ENCODE measurements at regions not wholly inside any gene's neighbourhood (a gene's known extent, or its start where the extent isn't known, plus 50 kb on each side); places are given as distances from the start of the nearest gene placed in this dataset.

GRCh38 chr6:122180132-122180531, 219.3 kb upstream of the HSF2 start:
- Histone ChIP-seq H3K79me2 (ENCODE audit: control insufficient read depth, insufficient read depth, low read length) (no peaks in the 10 kb centered on the region), H3K27me3 (replicated peaks in 1 of 2; ENCODE audit: control insufficient read depth in 2 of 2, insufficient read depth in 2 of 2, low read length in 1 of 2) (no peaks in the 10 kb centered on the region), H3K36me3 (ENCODE audit: control insufficient read depth in 2 of 2, insufficient read depth in 2 of 2, low read length in 1 of 2) (no peaks in the 10 kb centered on the region), H3K4me2 (ENCODE audit: control insufficient read depth, insufficient read depth) (no peak overlapping the region), H3K4me1 (ENCODE audit: control insufficient read depth, insufficient read depth, low read length) (no peaks in the 10 kb centered on the region), H3K27ac (ENCODE audit: control insufficient read depth, insufficient read depth) (no peak overlapping the region), H3K4me3 (no peak overlapping the region), H3K9me3 (replicated peaks; ENCODE audit: control insufficient read depth, insufficient read depth, low read length) (no peaks in the 10 kb centered on the region), H2AFZ (ENCODE audit: control insufficient read depth, low read depth, low read length) (no peak overlapping the region), H3K9ac (ENCODE audit: control insufficient read depth, insufficient read depth, low read length) (no peak overlapping the region), H4K20me1 (ENCODE audit: control insufficient read depth, insufficient read depth) (no peaks in the 10 kb centered on the region)
- FAIRE-seq (no peak), DNase-seq (ENCODE audit: low read depth, low spot score) (no peak), ATAC-seq (no peak)
- 0% methylated on average over 1 of the region's 1 CpG for WGBS (ENCODE audit: insufficient coverage, insufficient replicate concordance, low lambda C conversion rate, missing lambda C conversion rate)
- intact Hi-C loops (cut with micrococcal nuclease; ENCODE audit: unreplicated experiment) (no loop called here), in situ Hi-C loops (cut with MboI) (no loop called here)
- TF ChIP-seq ATF2 (IDR thresholded peaks at IDR 0.05; ENCODE audit: low read length) (no peak), HDAC6 (IDR thresholded peaks at IDR 0.05; ENCODE audit: unreplicated experiment) (no peak), DPF2 (IDR thresholded peaks at IDR 0.05) (no peak), NFYB (IDR thresholded peaks at IDR 0.05; ENCODE audit: insufficient read depth, low read depth, low read length) (no peak), CREM (IDR thresholded peaks at IDR 0.05; ENCODE audit: low read depth) (no peak), ZSCAN29 (IDR thresholded peaks at IDR 0.05) (no peak), NR2C1 (IDR thresholded peaks at IDR 0.05) (no peak), CHD1 (IDR thresholded peaks at IDR 0.05; ENCODE audit: low read depth, low read length) (no peak), PAX8 (IDR thresholded peaks at IDR 0.05) (no peak), TARDBP (IDR thresholded peaks at IDR 0.05; ENCODE audit: borderline replicate concordance) (no peak), CHD2 (IDR thresholded peaks at IDR 0.05; ENCODE audit: borderline replicate concordance, low read depth, low read length) (no peak), NFXL1 (IDR thresholded peaks at IDR 0.05; ENCODE audit: borderline replicate concordance) (no peak), MXI1 (IDR thresholded peaks at IDR 0.05; ENCODE audit: low read depth, low read length) (no peak)
- TF ChIP-seq, protein P1, sequence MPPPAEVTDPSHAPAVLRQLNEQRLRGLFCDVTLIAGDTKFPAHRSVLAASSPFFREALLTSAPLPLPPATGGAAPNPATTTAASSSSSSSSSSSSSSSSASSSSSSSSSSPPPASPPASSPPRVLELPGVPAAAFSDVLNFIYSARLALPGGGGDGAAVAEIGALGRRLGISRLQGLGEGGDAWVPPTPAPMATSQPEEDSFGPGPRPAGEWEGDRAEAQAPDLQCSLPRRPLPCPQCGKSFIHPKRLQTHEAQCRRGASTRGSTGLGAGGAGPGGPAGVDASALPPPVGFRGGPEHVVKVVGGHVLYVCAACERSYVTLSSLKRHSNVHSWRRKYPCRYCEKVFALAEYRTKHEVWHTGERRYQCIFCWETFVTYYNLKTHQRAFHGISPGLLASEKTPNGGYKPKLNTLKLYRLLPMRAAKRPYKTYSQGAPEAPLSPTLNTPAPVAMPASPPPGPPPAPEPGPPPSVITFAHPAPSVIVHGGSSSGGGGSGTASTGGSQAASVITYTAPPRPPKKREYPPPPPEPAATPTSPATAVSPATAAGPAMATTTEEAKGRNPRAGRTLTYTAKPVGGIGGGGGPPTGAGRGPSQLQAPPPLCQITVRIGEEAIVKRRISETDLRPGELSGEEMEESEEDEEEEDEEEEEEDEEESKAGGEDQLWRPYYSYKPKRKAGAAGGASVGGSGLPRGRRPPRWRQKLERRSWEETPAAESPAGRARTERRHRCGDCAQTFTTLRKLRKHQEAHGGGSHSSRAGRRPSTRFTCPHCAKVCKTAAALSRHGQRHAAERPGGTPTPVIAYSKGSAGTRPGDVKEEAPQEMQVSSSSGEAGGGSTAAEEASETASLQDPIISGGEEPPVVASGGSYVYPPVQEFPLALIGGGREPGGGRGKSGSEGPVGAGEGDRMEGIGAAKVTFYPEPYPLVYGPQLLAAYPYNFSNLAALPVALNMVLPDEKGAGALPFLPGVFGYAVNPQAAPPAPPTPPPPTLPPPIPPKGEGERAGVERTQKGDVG (CRISPR knock-in tag; IDR thresholded peaks at IDR 0.05): no peak
- TF ChIP-seq, protein P2, sequence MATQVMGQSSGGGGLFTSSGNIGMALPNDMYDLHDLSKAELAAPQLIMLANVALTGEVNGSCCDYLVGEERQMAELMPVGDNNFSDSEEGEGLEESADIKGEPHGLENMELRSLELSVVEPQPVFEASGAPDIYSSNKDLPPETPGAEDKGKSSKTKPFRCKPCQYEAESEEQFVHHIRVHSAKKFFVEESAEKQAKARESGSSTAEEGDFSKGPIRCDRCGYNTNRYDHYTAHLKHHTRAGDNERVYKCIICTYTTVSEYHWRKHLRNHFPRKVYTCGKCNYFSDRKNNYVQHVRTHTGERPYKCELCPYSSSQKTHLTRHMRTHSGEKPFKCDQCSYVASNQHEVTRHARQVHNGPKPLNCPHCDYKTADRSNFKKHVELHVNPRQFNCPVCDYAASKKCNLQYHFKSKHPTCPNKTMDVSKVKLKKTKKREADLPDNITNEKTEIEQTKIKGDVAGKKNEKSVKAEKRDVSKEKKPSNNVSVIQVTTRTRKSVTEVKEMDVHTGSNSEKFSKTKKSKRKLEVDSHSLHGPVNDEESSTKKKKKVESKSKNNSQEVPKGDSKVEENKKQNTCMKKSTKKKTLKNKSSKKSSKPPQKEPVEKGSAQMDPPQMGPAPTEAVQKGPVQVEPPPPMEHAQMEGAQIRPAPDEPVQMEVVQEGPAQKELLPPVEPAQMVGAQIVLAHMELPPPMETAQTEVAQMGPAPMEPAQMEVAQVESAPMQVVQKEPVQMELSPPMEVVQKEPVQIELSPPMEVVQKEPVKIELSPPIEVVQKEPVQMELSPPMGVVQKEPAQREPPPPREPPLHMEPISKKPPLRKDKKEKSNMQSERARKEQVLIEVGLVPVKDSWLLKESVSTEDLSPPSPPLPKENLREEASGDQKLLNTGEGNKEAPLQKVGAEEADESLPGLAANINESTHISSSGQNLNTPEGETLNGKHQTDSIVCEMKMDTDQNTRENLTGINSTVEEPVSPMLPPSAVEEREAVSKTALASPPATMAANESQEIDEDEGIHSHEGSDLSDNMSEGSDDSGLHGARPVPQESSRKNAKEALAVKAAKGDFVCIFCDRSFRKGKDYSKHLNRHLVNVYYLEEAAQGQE (IDR thresholded peaks at IDR 0.05; ENCODE audit: low read depth, low read length): no peak
- TF ChIP-seq, protein P3, sequence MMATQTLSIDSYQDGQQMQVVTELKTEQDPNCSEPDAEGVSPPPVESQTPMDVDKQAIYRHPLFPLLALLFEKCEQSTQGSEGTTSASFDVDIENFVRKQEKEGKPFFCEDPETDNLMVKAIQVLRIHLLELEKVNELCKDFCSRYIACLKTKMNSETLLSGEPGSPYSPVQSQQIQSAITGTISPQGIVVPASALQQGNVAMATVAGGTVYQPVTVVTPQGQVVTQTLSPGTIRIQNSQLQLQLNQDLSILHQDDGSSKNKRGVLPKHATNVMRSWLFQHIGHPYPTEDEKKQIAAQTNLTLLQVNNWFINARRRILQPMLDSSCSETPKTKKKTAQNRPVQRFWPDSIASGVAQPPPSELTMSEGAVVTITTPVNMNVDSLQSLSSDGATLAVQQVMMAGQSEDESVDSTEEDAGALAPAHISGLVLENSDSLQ (IDR thresholded peaks at IDR 0.05): no peak
- ChIA-PET SMC1A (ENCODE audit: uncharacterized antibody, unreplicated experiment) (no interaction called here), POLR2A (no interaction called here), RAD21 (ENCODE audit: unreplicated experiment) (no interaction called here), CTCF (no interaction called here)
- BruUV-seq (replicated peaks): no TSS peak

Measured in GM12878 (cell line).